ENCODE measurements at regions not wholly inside any gene's neighbourhood (a gene's known extent, or its start where the extent isn't known, plus 50 kb on each side); places are given as distances from the start of the nearest gene placed in this dataset.

DNA sequence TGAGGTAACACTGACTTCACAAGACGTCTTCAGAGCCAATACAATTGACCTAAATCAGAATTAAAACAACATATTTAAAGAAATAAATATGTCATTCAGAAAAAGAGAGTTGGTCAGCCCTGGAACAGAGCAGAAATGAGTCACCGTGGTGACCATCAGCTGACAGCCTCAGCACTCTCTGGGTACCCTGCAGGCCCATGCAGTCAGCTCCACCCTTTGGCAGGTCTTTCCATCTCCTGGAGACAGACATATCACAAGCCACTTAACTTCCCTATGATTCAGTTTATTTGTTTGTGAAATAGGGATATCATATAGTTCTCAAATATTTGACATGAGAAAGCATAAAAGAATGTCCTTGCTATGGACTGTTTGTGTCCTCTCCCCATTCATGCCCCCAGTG is 151.6 kb upstream of the MEF2C start:
- Histone ChIP-seq H3K27me3 (no peaks in the 10 kb centered on the region), H3K9me3 (no peaks in the 10 kb centered on the region), H3K27ac (no peak overlapping the region), H3K4me3 (no peak overlapping the region), H3K36me3 (no peaks in the 10 kb centered on the region), H3K4me1 (no peaks in the 10 kb centered on the region)
- no peak for DNase-seq
- intact Hi-C loops (cut with DNase I; ENCODE audit: low total_unique reads) = no loop called here
- 78 to 82% (median 79%) methylated on average over 2 of the region's 2 CpGs for WGBS, 5 donors
- TF ChIP-seq POLR2A (IDR thresholded peaks at IDR 0.05) = no peak
- TF ChIP-seq EP300 (IDR thresholded peaks at IDR 0.05) = no peak
- TF ChIP-seq POLR2AphosphoS5 (IDR thresholded peaks at IDR 0.05) = no peak
- TF ChIP-seq, protein P1, sequence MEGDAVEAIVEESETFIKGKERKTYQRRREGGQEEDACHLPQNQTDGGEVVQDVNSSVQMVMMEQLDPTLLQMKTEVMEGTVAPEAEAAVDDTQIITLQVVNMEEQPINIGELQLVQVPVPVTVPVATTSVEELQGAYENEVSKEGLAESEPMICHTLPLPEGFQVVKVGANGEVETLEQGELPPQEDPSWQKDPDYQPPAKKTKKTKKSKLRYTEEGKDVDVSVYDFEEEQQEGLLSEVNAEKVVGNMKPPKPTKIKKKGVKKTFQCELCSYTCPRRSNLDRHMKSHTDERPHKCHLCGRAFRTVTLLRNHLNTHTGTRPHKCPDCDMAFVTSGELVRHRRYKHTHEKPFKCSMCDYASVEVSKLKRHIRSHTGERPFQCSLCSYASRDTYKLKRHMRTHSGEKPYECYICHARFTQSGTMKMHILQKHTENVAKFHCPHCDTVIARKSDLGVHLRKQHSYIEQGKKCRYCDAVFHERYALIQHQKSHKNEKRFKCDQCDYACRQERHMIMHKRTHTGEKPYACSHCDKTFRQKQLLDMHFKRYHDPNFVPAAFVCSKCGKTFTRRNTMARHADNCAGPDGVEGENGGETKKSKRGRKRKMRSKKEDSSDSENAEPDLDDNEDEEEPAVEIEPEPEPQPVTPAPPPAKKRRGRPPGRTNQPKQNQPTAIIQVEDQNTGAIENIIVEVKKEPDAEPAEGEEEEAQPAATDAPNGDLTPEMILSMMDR (IDR thresholded peaks at IDR 0.05) = no peak

DNA sequence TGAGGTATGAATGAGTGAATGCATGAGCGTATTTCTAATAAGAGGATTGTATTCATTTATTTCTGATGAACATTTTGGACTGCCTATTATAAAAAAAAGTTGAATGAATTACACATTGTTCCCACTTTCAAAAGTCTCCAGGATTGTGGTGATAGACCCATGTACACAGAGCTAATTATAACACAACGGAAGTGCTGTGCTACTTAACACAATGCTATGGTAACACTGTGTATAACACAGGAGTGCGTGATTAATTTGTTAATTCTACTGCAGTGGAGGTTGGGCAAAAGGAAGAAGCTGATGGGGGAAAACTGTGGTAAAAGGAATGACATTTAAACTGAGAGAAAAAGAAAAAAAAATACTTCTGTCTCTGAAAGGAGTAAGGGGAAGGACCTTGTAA is 147.8 kb upstream of the MEF2C start:
- H3K4me1 ChIP-seq = no peaks in the 10 kb centered on the region
- DNase-seq = no peak
- TF ChIP-seq POLR2AphosphoS5 (IDR thresholded peaks at IDR 0.05) = no peak
- TF ChIP-seq, protein P1 (IDR thresholded peaks at IDR 0.05) = no peak
- no peak for TF ChIP-seq POLR2A (IDR thresholded peaks at IDR 0.05)
- TF ChIP-seq EP300 (IDR thresholded peaks at IDR 0.05) = no peak
- H3K27me3 ChIP-seq = no peaks in the 10 kb centered on the region
- no peak overlapping the region for H3K27ac ChIP-seq
- intact Hi-C loops (cut with DNase I; ENCODE audit: low total_unique reads) = no loop called here
- no peaks in the 10 kb centered on the region for H3K36me3 ChIP-seq
- no peak overlapping the region for H3K4me3 ChIP-seq
- 64 to 82% (median 77%) methylated on average over 3 of the region's 3 CpGs for whole genome bisulfite sequencing, 5 donors
- H3K9me3 ChIP-seq = peaks cover 0 to 6% (median 0%) of the 10 kb centered on the region in 4 donors

DNA sequence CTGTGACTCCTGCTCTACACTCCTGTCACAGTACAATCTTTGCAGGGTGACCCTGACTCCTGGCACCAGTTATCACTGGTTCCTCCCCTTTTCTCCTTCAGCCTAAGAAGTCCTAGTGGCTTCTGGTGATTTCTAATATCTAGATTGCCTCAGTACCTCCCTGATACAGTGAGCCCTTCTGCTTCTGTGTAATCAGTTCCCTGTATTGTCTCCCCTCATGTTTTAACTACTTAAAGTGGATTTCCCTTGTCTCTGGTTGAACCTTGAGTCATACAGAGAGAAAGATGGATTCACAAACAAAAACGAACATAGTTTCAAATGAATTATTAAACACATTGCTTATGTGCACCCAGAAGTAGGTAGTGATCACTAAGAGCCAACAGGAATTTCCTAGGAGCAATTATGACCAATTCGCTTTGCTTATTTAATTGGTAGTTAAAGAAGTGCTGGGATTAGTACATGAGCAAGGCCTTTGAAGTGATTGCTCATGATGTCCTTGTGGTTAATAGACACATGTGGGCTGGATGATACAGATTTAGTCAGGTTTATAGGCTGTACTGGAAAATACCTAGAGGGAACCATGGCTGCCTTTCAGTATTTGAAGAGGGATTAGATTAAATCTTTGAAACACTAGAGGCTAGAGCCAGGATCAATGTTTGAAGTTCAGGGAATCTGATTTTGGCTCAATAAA is 145.8 kb upstream of the MEF2C start:
- no peaks in the 10 kb centered on the region for H3K4me1 ChIP-seq
- 71 to 77% (median 75%) methylated on average over 2 of the region's 2 CpGs for WGBS, 5 donors
- intact Hi-C loops (cut with DNase I; ENCODE audit: low total_unique reads) = no loop called here
- DNase-seq = no peak
- no peaks in the 10 kb centered on the region for H3K36me3 ChIP-seq
- TF ChIP-seq, protein P1 (IDR thresholded peaks at IDR 0.05) = no peak
- TF ChIP-seq POLR2A (IDR thresholded peaks at IDR 0.05) (no peak), EP300 (IDR thresholded peaks at IDR 0.05) (no peak), POLR2AphosphoS5 (IDR thresholded peaks at IDR 0.05) (no peak)
- no peaks in the 10 kb centered on the region for H3K27me3 ChIP-seq
- H3K27ac ChIP-seq = no peak overlapping the region
- H3K4me3 ChIP-seq = no peak overlapping the region
- peaks cover 0 to 6% (median 0%) of the 10 kb centered on the region in 4 donors for H3K9me3 ChIP-seq

DNA sequence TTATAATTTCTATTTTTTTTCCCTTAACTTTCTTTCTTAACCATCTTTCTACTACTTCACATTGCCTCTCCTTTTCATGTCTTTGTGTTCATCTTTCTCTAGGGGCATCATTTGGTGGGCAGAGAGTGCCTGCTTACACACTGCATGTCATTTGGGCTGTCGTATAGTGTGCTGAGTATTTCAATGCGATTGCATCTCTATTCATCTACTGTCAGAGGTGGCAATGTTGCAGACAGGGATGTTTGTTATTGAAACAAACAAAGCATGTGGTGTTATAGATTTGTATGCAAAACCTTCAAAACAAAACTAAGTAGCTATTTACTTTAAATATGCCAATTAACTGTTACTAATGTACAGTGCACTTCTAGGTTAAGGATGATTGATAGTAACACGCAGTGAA is 141.1 kb upstream of the MEF2C start:
- Histone ChIP-seq H3K27ac (no peak overlapping the region), H3K4me3 (no peak overlapping the region), H3K27me3 (no peaks in the 10 kb centered on the region), H3K4me1 (no peaks in the 10 kb centered on the region), H3K36me3 (no peaks in the 10 kb centered on the region), H3K9me3 (peaks cover 0 to 6% (median 0%) of the 10 kb centered on the region in 4 donors)
- no peak for DNase-seq
- WGBS, 5 donors = 67 to 83% (median 82%) methylated on average over 3 of the region's 3 CpGs
- TF ChIP-seq POLR2A (IDR thresholded peaks at IDR 0.05) (no peak), POLR2AphosphoS5 (IDR thresholded peaks at IDR 0.05) (no peak), EP300 (IDR thresholded peaks at IDR 0.05) (no peak)
- TF ChIP-seq, protein P1 (IDR thresholded peaks at IDR 0.05) = no peak
- intact Hi-C loops (cut with DNase I; ENCODE audit: low total_unique reads) = no loop called here

Measured in stomach (tissue), 8 donors.